Loucy (cell line): ENCODE measurements at regions not wholly inside any gene's neighbourhood (a gene's known extent, or its start where the extent isn't known, plus 50 kb on each side); places are given as distances from the start of the nearest gene placed in this dataset.

Source experiments
- EZH2phosphoT487 ChIP-seq: fragments of 200-600 bp; IDR thresholded peaks from 2 replicates; pipeline ENCODE4 v1.6.1; 2018; ENCODE audit warnings: antibody characterized with exemption, mild to moderate bottlenecking, moderate library complexity, borderline replicate concordance
- TF ChIP-seq, protein P1 (sequence below): fragments of 200-600 bp; sonication (generic); conservative IDR thresholded peaks from 2 replicates; pipeline ENCODE4 v1.5.1; 2014; ENCODE audit warnings: mild to moderate bottlenecking, antibody characterized with exemption, low read length

DNA sequence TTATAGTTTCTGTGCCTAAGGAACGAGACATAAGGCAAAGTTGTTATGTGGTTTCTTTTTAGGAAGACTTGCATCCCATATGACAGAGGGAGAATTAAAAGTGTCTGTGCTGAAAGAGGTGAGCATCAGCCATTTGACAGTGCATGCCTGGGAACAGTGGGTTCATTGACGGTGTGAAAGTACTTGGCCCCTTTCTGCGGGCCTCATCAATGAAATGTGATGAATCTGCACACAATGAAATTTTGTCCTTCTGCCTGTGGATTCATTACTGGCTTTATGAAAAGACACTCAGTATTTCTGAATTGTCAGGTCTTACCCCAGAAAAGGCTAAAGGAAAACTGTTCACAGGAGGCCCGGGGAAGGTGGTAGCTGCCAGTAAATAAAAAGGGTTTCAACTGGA, 295.8 kb downstream of the FOXO1 start:
- TF ChIP-seq, protein P1, sequence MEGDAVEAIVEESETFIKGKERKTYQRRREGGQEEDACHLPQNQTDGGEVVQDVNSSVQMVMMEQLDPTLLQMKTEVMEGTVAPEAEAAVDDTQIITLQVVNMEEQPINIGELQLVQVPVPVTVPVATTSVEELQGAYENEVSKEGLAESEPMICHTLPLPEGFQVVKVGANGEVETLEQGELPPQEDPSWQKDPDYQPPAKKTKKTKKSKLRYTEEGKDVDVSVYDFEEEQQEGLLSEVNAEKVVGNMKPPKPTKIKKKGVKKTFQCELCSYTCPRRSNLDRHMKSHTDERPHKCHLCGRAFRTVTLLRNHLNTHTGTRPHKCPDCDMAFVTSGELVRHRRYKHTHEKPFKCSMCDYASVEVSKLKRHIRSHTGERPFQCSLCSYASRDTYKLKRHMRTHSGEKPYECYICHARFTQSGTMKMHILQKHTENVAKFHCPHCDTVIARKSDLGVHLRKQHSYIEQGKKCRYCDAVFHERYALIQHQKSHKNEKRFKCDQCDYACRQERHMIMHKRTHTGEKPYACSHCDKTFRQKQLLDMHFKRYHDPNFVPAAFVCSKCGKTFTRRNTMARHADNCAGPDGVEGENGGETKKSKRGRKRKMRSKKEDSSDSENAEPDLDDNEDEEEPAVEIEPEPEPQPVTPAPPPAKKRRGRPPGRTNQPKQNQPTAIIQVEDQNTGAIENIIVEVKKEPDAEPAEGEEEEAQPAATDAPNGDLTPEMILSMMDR: no peak
- no peak for TF ChIP-seq EZH2phosphoT487
